Endothelial cell (in vitro differentiated cells): ENCODE measurements at regions not wholly inside any gene's neighbourhood (a gene's known extent, or its start where the extent isn't known, plus 50 kb on each side); places are given as distances from the start of the nearest gene placed in this dataset.

Experiments used
- DNase-seq: peaks from one replicate; pipeline ENCODE4 v3.0.0; 2021; ENCODE audit warnings: low spot score
- H3K27ac Mint-ChIP-seq: one replicate; pipeline ENCODE4 v1.8.0; 2021; ENCODE audit warnings: mixed read lengths, inconsistent platforms; ENCODE audit not compliant: unreplicated experiment
- H3K27me3 Mint-ChIP-seq: one replicate; pipeline ENCODE4 v1.8.0; 2021; ENCODE audit warnings: mild to moderate bottlenecking, moderate library complexity, mixed read lengths, inconsistent platforms; ENCODE audit not compliant: unreplicated experiment
- H3K36me3 Mint-ChIP-seq: one replicate; pipeline ENCODE4 v1.8.0; 2021; ENCODE audit warnings: mild to moderate bottlenecking, low read depth, mixed read lengths, inconsistent platforms; ENCODE audit not compliant: unreplicated experiment
- H3K4me1 Mint-ChIP-seq: one replicate; pipeline ENCODE4 v1.8.0; 2021; ENCODE audit warnings: mild to moderate bottlenecking, mixed read lengths, inconsistent platforms; ENCODE audit not compliant: unreplicated experiment
- H3K4me3 Mint-ChIP-seq: one replicate; pipeline ENCODE4 v1.8.0; 2021; ENCODE audit warnings: mild to moderate bottlenecking, mixed read lengths, inconsistent platforms; ENCODE audit not compliant: unreplicated experiment
- H3K9me3 Mint-ChIP-seq: one replicate; pipeline ENCODE4 v1.8.0; 2021; ENCODE audit warnings: mixed read lengths, inconsistent platforms; ENCODE audit not compliant: unreplicated experiment
- CTCF ChIP-seq: fragments of 200-600 bp; sonication (generic); IDR thresholded peaks from one replicate; pipeline ENCODE4 v1.5.0; 2021; ENCODE audit warnings: antibody characterized with exemption; ENCODE audit not compliant: unreplicated experiment

GRCh38 chr5:2656206-2656605 lies 95.3 kb downstream of the IRX2 start:
- Mint-ChIP-seq H3K4me3 (no peak overlapping the region), H3K27ac (no peak overlapping the region)
- DNase-seq, result no peak

DNA sequence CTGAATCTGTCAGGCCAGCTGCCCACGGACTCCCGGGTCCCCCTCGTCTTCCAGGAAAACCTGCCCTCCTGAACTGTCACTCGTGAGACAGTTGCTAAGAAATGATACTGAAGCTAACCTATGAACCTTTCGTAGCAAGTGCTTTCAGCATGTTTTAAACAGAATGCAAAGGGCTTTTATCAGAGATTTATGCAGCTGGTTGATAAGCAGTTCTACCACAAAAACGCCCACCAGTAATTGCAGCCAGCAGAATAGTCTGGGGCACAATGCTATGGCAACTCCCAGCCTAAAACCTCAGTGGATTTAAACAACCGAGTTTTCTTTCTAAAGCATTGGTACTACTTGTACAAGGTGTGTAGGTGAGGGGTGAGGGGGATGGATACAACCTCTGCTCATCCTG lies 97.5 kb downstream of the IRX2 start:
- DNase-seq, result no peak
- TF ChIP-seq CTCF, result no peak

More at GRCh38 chr5:2656206-2656605, 95.3 kb downstream of the IRX2 start:
- Mint-ChIP-seq H3K4me1 (no peaks in the 10 kb centered on the region), H3K27me3 (peaks cover 2% of the 10 kb centered on the region), H3K9me3 (no peaks in the 10 kb centered on the region), H3K36me3 (no peaks in the 10 kb centered on the region)
- TF ChIP-seq CTCF, result no peak

DNA sequence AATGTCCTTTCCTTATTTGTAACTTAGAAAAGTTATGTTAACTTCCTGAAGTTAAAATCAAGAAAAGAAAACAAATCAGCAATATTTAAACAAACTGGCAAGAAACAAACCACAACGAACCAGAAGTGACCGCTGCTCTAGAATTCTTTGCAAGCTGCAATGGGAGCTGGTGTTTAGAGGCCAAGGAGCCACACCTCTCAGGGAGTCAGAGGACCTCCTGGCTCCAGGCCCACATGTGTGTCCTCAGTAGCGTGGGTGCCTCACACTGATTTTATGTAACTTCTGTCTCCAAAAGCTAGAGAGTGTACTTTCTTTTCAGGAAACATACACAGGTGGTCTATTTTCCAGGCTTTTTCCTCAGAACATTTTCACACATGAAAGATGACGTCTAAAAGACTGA lies 100.4 kb downstream of the IRX2 start:
- Mint-ChIP-seq H3K36me3 (no peaks in the 10 kb centered on the region), H3K4me3 (no peak overlapping the region), H3K27me3 (no peaks in the 10 kb centered on the region), H3K9me3 (peaks cover 4% of the 10 kb centered on the region), H3K27ac (no peak overlapping the region), H3K4me1 (no peaks in the 10 kb centered on the region)
- TF ChIP-seq CTCF, result no peak
- DNase-seq, result no peak

More for the DNA sequence above, 97.5 kb downstream of the IRX2 start:
- Mint-ChIP-seq H3K27ac (no peak overlapping the region), H3K4me1 (no peaks in the 10 kb centered on the region), H3K36me3 (no peaks in the 10 kb centered on the region), H3K27me3 (peaks cover 2% of the 10 kb centered on the region), H3K9me3 (no peaks in the 10 kb centered on the region), H3K4me3 (no peak overlapping the region)

GRCh38 chr5:2642684-2643345 lies 108.7 kb downstream of the IRX2 start:
- no peak for TF ChIP-seq CTCF
- peaks cover 4% of the 10 kb centered on the region for H3K36me3 Mint-ChIP-seq
- H3K27ac Mint-ChIP-seq, result no peak overlapping the region
- DNase-seq, result no peak
- peaks cover 10% of the 10 kb centered on the region for H3K9me3 Mint-ChIP-seq
- H3K4me3 Mint-ChIP-seq, result no peak overlapping the region
- peaks cover 2% of the 10 kb centered on the region for H3K27me3 Mint-ChIP-seq
- no peaks in the 10 kb centered on the region for H3K4me1 Mint-ChIP-seq

DNA sequence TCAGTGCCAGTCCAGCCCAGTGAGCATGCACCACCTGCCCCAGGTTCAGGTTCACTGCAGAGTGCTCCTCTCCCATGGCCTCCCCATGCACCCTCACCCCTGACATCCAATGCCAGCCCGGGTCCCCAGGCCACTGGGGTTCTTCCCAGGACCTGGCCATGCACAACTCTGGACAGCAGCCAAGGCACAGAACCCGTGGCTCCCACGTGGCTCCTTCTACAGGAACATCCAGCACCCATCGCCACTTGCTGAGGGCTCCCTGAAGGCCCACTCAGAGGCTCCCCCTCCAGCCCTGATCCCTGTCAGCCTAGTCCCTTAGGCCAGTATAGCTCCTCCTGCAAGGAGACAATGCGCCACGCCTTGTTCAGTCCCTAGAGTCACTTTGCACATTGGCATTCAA lies 110.8 kb downstream of the IRX2 start:
- DNase-seq, result no peak
- peaks cover 2% of the 10 kb centered on the region for H3K27me3 Mint-ChIP-seq
- H3K27ac Mint-ChIP-seq, result no peak overlapping the region

More for the DNA sequence above, 110.8 kb downstream of the IRX2 start:
- Mint-ChIP-seq H3K4me1 (no peaks in the 10 kb centered on the region), H3K36me3 (peaks cover 4% of the 10 kb centered on the region), H3K9me3 (peaks cover 6% of the 10 kb centered on the region), H3K4me3 (no peak overlapping the region)
- TF ChIP-seq CTCF, result no peak
